Endothelial cell (in vitro differentiated cells): ENCODE measurements at regions not wholly inside any gene's neighbourhood (a gene's known extent, or its start where the extent isn't known, plus 50 kb on each side); places are given as distances from the start of the nearest gene placed in this dataset.

ENCODE experiments used
- DNase-seq: peaks from one replicate; pipeline ENCODE4 v3.0.0; 2021; ENCODE audit warnings: low spot score
- H3K27ac Mint-ChIP-seq: one replicate; pipeline ENCODE4 v1.8.0; 2021; ENCODE audit warnings: mixed read lengths, inconsistent platforms; ENCODE audit not compliant: unreplicated experiment
- H3K27me3 Mint-ChIP-seq: one replicate; pipeline ENCODE4 v1.8.0; 2021; ENCODE audit warnings: mild to moderate bottlenecking, moderate library complexity, mixed read lengths, inconsistent platforms; ENCODE audit not compliant: unreplicated experiment
- H3K36me3 Mint-ChIP-seq: one replicate; pipeline ENCODE4 v1.8.0; 2021; ENCODE audit warnings: mild to moderate bottlenecking, low read depth, mixed read lengths, inconsistent platforms; ENCODE audit not compliant: unreplicated experiment
- H3K4me1 Mint-ChIP-seq: one replicate; pipeline ENCODE4 v1.8.0; 2021; ENCODE audit warnings: mild to moderate bottlenecking, mixed read lengths, inconsistent platforms; ENCODE audit not compliant: unreplicated experiment
- H3K4me3 Mint-ChIP-seq: one replicate; pipeline ENCODE4 v1.8.0; 2021; ENCODE audit warnings: mild to moderate bottlenecking, mixed read lengths, inconsistent platforms; ENCODE audit not compliant: unreplicated experiment
- H3K9me3 Mint-ChIP-seq: one replicate; pipeline ENCODE4 v1.8.0; 2021; ENCODE audit warnings: mixed read lengths, inconsistent platforms; ENCODE audit not compliant: unreplicated experiment
- TF ChIP-seq, protein P1 (sequence below): fragments of 200-600 bp; sonication (generic); IDR thresholded peaks from one replicate; pipeline ENCODE4 v1.5.0; 2021; ENCODE audit warnings: antibody characterized with exemption; ENCODE audit not compliant: unreplicated experiment

- Mint-ChIP-seq H3K27ac (no peak overlapping the region), H3K9me3 (no peaks in the 10 kb centered on the region), H3K4me1 (peaks cover 6% of the 10 kb centered on the region), H3K27me3 (no peaks in the 10 kb centered on the region), H3K4me3 (no peak overlapping the region), H3K36me3 (no peaks in the 10 kb centered on the region)
- DNase-seq = no peak
- TF ChIP-seq, protein P1, sequence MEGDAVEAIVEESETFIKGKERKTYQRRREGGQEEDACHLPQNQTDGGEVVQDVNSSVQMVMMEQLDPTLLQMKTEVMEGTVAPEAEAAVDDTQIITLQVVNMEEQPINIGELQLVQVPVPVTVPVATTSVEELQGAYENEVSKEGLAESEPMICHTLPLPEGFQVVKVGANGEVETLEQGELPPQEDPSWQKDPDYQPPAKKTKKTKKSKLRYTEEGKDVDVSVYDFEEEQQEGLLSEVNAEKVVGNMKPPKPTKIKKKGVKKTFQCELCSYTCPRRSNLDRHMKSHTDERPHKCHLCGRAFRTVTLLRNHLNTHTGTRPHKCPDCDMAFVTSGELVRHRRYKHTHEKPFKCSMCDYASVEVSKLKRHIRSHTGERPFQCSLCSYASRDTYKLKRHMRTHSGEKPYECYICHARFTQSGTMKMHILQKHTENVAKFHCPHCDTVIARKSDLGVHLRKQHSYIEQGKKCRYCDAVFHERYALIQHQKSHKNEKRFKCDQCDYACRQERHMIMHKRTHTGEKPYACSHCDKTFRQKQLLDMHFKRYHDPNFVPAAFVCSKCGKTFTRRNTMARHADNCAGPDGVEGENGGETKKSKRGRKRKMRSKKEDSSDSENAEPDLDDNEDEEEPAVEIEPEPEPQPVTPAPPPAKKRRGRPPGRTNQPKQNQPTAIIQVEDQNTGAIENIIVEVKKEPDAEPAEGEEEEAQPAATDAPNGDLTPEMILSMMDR = no peak
These were observed 195.7 kb downstream of the CENPW start for GRCh38 chr6:126535595-126535994.

DNA sequence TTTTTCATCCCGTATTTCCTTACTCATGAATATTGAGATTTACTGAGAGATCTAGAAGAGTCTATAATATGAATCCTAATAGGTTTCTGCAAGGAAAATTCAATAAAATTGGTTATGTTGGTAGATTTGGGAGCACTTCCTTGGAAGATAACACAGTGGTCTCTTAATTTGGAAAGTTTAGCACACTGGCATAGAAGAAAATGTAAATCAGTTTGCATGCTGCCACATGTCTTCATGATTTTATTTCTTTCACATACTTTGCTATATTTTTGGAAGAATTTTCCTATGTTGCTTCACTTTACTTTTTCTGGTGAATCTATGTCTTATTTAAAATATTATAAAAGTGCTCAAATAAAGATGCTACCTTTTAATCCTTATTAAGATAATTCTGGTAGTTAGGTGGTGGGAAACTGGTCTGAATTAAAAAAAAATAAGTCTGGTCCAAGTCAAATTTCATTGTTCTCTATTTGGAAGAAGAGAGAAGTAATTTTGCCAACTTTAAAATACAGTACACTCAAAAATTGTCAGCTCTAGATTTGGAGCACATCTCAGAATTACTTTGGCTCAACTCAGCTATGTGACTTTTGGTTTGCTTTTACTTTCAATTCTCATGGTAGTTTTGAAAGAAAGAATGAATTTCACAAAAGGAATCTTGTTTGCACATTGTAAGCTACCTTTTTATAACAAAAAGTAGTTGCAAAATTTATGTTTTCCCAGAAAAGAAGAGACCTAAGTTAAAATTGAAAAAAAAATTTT is 197.3 kb downstream of the CENPW start:
- Mint-ChIP-seq H3K27ac (no peak overlapping the region), H3K36me3 (no peaks in the 10 kb centered on the region), H3K4me1 (peaks cover 5% of the 10 kb centered on the region), H3K4me3 (no peak overlapping the region), H3K9me3 (no peaks in the 10 kb centered on the region), H3K27me3 (no peaks in the 10 kb centered on the region)
- TF ChIP-seq, protein P1 = no peak
- no peak for DNase-seq

- TF ChIP-seq, protein P1 = no peak
- no peaks in the 10 kb centered on the region for H3K36me3 Mint-ChIP-seq
- H3K4me1 Mint-ChIP-seq = peaks cover 5% of the 10 kb centered on the region
- no peaks in the 10 kb centered on the region for H3K9me3 Mint-ChIP-seq
- no peak overlapping the region for H3K4me3 Mint-ChIP-seq
- no peaks in the 10 kb centered on the region for H3K27me3 Mint-ChIP-seq
- DNase-seq = no peak
- H3K27ac Mint-ChIP-seq = no peak overlapping the region
These were observed 199.1 kb downstream of the CENPW start for GRCh38 chr6:126539022-126539421.

- TF ChIP-seq, protein P1 = no peak
- H3K27ac Mint-ChIP-seq = no peak overlapping the region
These were observed 200.2 kb downstream of the CENPW start for GRCh38 chr6:126540161-126540560.

DNA sequence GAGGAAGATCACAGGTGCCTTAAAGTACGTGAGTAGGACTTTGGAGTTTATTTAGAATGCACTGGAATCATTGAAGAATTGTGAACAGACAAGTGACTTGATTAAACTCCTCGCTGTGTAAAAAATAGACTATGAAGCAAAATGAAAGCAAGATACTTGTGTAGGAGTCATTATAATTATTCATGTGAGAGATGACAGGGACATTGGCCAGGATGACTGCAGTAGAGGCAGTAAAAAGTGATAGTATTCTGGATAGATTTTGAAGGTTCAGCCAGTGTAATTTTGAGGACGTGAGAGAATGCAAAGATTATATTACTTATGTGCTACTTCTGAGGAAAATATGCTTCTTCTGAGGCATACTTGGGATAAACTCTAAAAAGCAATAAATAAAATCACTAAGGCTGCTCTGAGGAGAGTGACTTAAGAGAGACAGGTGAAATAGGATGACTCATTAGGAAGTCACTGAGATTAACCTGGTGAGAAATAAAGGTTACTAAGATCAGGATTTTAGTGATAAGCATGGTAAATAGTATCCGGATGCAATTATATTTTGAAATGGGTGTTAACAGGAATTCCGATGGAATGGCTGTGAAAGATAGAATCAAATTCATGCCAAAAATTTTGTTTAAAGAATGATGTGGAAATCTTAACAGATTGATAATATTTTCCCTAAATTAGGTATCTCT is 202.0 kb downstream of the CENPW start:
- peaks cover 5% of the 10 kb centered on the region for H3K4me1 Mint-ChIP-seq
- H3K27ac Mint-ChIP-seq = no peak overlapping the region
- H3K36me3 Mint-ChIP-seq = no peaks in the 10 kb centered on the region
- H3K27me3 Mint-ChIP-seq = no peaks in the 10 kb centered on the region
- no peaks in the 10 kb centered on the region for H3K9me3 Mint-ChIP-seq
- H3K4me3 Mint-ChIP-seq = no peak overlapping the region
- TF ChIP-seq, protein P1 = no peak
- DNase-seq = no peak

More at GRCh38 chr6:126540161-126540560, 200.2 kb downstream of the CENPW start:
- H3K4me3 Mint-ChIP-seq = no peak overlapping the region
- H3K9me3 Mint-ChIP-seq = no peaks in the 10 kb centered on the region
- no peak for DNase-seq
- no peaks in the 10 kb centered on the region for H3K27me3 Mint-ChIP-seq
- H3K4me1 Mint-ChIP-seq = peaks cover 5% of the 10 kb centered on the region
- H3K36me3 Mint-ChIP-seq = no peaks in the 10 kb centered on the region
